HG03457 (cell line): ENCODE measurements at regions not wholly inside any gene's neighbourhood (a gene's known extent, or its start where the extent isn't known, plus 50 kb on each side); places are given as distances from the start of the nearest gene placed in this dataset.

Experiments
- ATAC-seq: cut with Tn5 transposase; IDR thresholded peaks from one replicate; pipeline ENCODE4 v1.9.1; 2021; ENCODE audit warnings: moderate number of reproducible peaks; ENCODE audit not compliant: unreplicated experiment

GRCh38 chr10:3982746-3983442 is 197.9 kb upstream of the KLF6 start:
- ATAC-seq, result no peak

- ATAC-seq, result no peak
Measured at GRCh38 chr10:3981300-3981699, 196.3 kb upstream of the KLF6 start.

- no peak for ATAC-seq
Measured at GRCh38 chr10:3980660-3981059, 195.7 kb upstream of the KLF6 start.

- ATAC-seq, result no peak
Measured at GRCh38 chr10:3980144-3980543, 195.1 kb upstream of the KLF6 start.

GRCh38 chr10:3978761-3979160 is 193.8 kb upstream of the KLF6 start:
- ATAC-seq, result no peak

- no peak for ATAC-seq
Measured at GRCh38 chr10:3978174-3978573, 193.2 kb upstream of the KLF6 start.

GRCh38 chr10:3977761-3978160 is 192.8 kb upstream of the KLF6 start:
- no peak for ATAC-seq

GRCh38 chr10:3976718-3977117 is 191.7 kb upstream of the KLF6 start:
- ATAC-seq, result no peak

- ATAC-seq, result no peak
Measured at GRCh38 chr10:3976171-3976570, 191.2 kb upstream of the KLF6 start.

- no peak for ATAC-seq
Measured at GRCh38 chr10:3975016-3975415, 190.0 kb upstream of the KLF6 start.

GRCh38 chr10:3972460-3973301 is 187.7 kb upstream of the KLF6 start:
- no peak for ATAC-seq

- no peak for ATAC-seq
Measured at GRCh38 chr10:3971713-3972112, 186.7 kb upstream of the KLF6 start.

GRCh38 chr10:3969876-3970666 is 185.1 kb upstream of the KLF6 start:
- ATAC-seq, result no peak

- ATAC-seq, result no peak
Measured at GRCh38 chr10:3968727-3969126, 183.7 kb upstream of the KLF6 start.

GRCh38 chr10:3964516-3964915 is 179.5 kb upstream of the KLF6 start:
- ATAC-seq, result no peak

- no peak for ATAC-seq
Measured at GRCh38 chr10:3963191-3963673, 178.2 kb upstream of the KLF6 start.

GRCh38 chr10:3961082-3961481 is 176.1 kb upstream of the KLF6 start:
- peak; percentile 60 for ATAC-seq

- ATAC-seq, result no peak
Measured at GRCh38 chr10:3960496-3960895, 175.5 kb upstream of the KLF6 start.

GRCh38 chr10:3959370-3960325 is 174.6 kb upstream of the KLF6 start:
- no peak for ATAC-seq

- no peak for ATAC-seq
Measured at GRCh38 chr10:3958472-3958996, 173.5 kb upstream of the KLF6 start.
